CD4-positive, alpha-beta T cell treated with Interleukin-21 for 1 hour (primary cell): ENCODE measurements at regions not wholly inside any gene's neighbourhood (a gene's known extent, or its start where the extent isn't known, plus 50 kb on each side); places are given as distances from the start of the nearest gene placed in this dataset.
"Not testable (repeated sequence)": the region's sequence is repeated elsewhere in the genome, so short reads cannot be mapped to it uniquely, and the experiment has no call there.

Experiments used
- DNase-seq: peaks from one replicate; pipeline ENCODE4 v3.0.0-alpha.2; 2020

- DNase-seq = no peak
Observed at GRCh38 chr21:15119486-15119885, 54.7 kb upstream of the NRIP1 start.

- DNase-seq = no peak
Observed at GRCh38 chr21:15121097-15121654, 56.4 kb upstream of the NRIP1 start.

- DNase-seq = no peak
Observed at GRCh38 chr21:15121655-15122120, 56.9 kb upstream of the NRIP1 start.

GRCh38 chr21:15122241-15122640, 57.4 kb upstream of the NRIP1 start:
- no peak for DNase-seq

GRCh38 chr21:15124731-15125130, 59.9 kb upstream of the NRIP1 start:
- no peak for DNase-seq

GRCh38 chr21:15126948-15127347, 62.1 kb upstream of the NRIP1 start:
- no peak for DNase-seq

GRCh38 chr21:15127437-15127836, 62.6 kb upstream of the NRIP1 start:
- DNase-seq = no peak

- no peak for DNase-seq
Observed at GRCh38 chr21:15128267-15128666, 63.5 kb upstream of the NRIP1 start.

DNA sequence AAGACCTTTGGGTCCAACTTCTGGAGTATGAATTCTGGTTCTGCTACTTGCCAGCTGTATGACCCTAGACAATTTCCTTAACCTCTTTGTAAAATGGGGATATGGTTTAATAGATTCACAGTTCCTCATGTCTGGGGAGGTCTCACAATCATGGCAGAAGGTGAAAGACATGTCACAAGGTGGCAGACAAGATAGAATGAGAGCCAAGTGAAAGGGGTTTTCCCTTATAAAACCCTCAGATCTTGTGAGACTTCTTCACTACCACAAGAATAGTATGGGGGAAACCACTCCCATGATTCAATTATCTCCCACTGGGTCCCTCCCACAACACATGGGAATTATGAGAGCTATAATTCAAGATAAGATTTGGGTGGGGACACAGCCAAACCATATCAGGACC, 63.9 kb upstream of the NRIP1 start:
- DNase-seq = not testable (repeated sequence)

- DNase-seq = no peak
Observed at GRCh38 chr21:15130326-15130725, 65.5 kb upstream of the NRIP1 start.

DNA sequence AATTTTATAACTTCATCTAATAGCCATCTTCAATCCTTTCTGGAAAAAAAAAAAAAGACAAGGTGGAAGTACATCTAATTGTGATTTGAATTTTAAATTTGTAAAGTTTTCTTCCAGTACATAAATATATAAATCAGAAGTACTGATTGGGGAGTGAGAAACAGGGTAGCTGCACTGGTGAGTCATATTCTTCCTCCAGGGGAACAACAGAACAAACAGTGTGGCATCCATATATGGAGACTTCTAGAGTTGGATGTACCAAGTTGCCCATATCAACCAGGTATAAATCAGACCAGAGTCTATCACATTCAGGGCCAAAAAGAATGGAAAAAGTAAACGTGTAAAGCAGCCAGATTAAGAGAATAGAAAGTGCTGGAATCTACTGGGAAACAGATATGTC, 66.0 kb upstream of the NRIP1 start:
- no peak for DNase-seq

GRCh38 chr21:15132781-15133180, 68.0 kb upstream of the NRIP1 start:
- no peak for DNase-seq

DNA sequence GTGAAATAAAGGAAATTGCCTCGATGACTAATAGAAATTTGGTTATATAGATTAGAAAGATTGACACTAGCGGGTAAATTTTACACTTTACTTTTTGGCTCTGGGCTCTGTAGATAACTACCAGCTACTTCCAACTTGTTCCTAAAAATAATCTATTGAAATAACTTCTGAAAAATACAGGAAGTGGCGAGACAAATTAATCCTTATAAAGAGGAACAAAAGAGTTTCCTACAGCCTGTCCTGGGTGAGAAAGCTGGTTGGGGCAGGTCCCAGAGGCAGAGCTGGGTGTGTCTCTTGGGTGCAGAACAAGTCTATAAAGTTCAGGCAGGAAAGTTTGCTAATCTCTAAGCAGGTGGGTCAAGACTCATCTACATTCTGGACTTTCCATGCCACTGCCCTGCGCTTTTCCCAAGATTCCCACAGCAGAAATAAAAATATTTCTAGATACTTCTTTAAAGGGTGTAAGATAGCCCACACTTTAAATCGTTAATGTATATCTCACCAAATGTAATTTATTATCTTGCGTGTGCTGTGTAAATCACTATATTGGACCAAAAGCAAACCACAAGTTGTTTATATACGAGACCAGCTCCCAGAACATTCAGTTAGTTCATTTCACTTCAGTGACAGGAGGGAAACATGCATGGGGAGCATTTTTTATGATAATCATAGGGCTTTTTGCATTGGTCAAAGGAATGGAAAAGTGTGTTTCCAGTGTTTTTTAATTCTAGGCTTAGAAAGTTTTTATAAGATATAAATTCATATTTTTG, 70.1 kb upstream of the NRIP1 start:
- no peak for DNase-seq

DNA sequence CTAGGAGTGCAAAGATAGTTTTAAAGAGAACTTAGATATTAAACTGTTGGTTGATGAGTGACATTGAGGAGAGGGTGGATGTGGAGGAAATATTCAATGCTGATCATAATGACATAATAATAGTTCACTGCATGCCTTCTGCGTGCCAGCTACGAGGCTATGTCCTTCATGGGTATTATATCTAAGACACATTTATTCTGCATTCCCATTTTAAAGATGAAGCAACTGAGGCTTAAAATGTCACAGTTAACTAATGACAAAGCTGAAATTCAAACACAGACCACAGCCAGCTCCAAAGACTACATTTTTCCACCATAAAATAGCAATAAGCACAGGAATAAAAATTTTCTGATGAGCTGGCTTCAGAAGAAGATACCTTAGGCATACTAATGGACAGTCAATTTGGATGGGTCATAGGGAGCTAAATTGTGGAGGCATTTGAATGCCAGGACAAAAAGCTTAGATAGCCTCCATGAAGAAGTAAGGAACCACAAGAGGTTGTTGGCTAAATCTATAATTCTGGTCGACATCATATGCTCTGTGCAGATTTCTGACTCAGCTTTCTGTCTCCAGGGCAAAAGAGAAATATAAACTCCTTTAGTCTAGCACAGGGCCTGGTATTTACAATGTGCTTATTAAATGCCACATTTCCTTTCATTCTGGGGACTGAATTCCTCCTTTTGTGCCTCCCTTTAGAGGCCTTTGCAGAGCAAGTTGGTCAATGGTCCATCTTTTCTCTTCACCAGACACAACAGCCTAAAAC, 71.2 kb upstream of the NRIP1 start:
- no peak for DNase-seq

- no peak for DNase-seq
Observed at GRCh38 chr21:15138490-15138889, 73.7 kb upstream of the NRIP1 start.

- DNase-seq = no peak
Observed at GRCh38 chr21:15139898-15140297, 75.1 kb upstream of the NRIP1 start.

DNA sequence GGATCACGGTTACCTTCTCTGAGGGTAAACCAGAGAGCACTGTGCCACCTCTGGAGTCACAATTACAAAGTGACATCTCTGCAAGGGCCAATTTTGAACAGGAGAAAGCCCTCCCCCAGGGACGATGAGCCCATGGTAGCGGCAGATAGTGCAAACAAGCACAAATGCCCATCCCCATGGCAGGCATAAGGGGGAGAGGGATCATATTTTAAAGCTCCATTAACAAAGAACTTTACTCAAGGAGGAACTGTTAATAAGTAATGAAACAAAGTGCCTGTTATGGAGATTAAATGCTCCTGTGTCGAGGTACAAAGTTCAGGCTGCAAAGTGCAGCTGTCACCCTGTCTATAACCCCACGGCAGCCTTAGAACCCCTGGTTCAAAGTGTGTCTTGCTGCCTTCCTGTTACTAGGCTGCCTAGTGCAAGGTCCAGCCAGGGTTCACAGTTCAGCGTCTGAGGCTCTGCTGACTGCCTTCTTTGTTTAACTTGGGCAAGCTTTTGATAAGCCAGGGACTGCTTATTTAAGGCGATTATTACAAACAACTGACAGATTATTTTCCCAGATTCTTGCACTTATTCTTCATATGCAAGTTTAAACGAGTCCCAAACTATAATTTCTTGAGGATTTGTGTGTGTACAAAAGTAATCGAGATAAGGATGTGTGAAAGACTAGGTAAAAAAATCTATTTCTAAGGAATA, 75.7 kb upstream of the NRIP1 start:
- DNase-seq = no peak

- no peak for DNase-seq
Observed at GRCh38 chr21:15141261-15141970, 76.6 kb upstream of the NRIP1 start.

DNA sequence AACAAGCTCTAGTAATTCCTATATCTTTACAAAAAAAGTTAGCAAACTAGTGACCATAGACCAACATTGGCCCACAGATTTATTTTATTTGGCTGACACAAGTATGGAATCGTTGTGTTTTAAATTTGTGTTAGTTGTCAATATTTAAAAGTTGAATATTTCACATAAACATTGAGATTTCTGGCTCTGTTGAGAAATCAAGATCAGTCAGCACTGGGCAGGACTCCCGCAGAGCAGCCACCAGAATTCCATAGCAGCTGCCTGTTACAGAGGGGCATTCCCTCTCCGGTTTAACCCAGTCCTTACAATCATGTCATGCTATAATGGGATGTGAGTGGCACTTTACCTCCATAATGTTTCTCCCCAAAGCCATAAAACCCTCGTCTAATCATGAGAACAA, 79.2 kb upstream of the NRIP1 start:
- DNase-seq = no peak

GRCh38 chr21:15148437-15148836, 83.6 kb upstream of the NRIP1 start:
- DNase-seq = no peak

DNA sequence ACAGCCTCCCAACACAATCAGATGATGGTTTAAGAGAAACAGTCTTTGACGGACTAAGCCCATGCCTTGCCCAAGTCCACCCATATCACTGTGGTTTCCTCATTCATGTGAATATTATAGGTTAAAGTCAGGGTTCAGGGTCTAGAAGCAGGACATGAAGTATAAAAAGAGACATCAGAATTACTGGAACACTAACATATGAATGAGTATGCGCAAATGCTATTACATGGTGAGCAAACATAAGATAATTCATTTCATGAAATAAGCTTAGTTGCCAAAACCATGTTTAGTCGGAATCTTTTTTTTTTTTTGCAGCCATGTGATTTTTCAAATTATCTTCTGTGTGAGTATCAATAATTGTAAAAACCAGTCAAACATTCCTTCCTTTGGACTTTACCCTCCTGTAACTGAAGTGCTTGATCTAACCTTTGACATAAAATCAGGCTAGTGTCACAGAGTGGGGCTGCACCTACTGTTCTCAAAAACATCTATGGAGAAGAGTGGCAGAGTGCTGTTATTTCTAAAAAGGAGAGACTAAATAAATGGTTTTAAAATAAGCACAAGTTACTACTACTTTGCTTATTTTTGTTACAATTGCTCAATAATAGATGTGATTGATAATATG, 84.9 kb upstream of the NRIP1 start:
- no peak for DNase-seq

GRCh38 chr21:15151385-15152103, 86.7 kb upstream of the NRIP1 start:
- DNase-seq = no peak
